IPS DF 6.9 (cell line): ENCODE measurements at regions not wholly inside any gene's neighbourhood (a gene's known extent, or its start where the extent isn't known, plus 50 kb on each side); places are given as distances from the start of the nearest gene placed in this dataset.

Experiments
- DNase-seq: peaks from one replicate; pipeline ENCODE4 v3.0.0-alpha.2; 2013; ENCODE audit warnings: low read depth, low spot score
- H3K27ac ChIP-seq: one replicate; pipeline ENCODE4 v1.5.1; 2013; ENCODE audit warnings: low read length, control low read depth
- H3K27me3 ChIP-seq: 2 replicates; pipeline ENCODE4 v1.6.1; 2013; ENCODE audit warnings: mild to moderate bottlenecking, low read length; ENCODE audit not compliant: control insufficient read depth, insufficient read depth
- H3K36me3 ChIP-seq: 2 replicates; pipeline ENCODE4 v1.6.1; 2013; ENCODE audit warnings: low read length; ENCODE audit not compliant: control insufficient read depth, insufficient read depth
- H3K4me1 ChIP-seq: 2 replicates; pipeline ENCODE4 v1.6.1; 2013; ENCODE audit warnings: low read length; ENCODE audit not compliant: control insufficient read depth, insufficient read depth
- H3K4me3 ChIP-seq: 2 replicates; pipeline ENCODE4 v1.5.1; 2013; ENCODE audit warnings: mild to moderate bottlenecking, low read length
- H3K9me3 ChIP-seq: 2 replicates; pipeline ENCODE4 v1.6.1; 2013; ENCODE audit warnings: low read length, inconsistent platforms; ENCODE audit not compliant: control insufficient read depth, insufficient read depth
- WGBS: extraction: QIAGEN DNeasy Blood & Tissue Kit; methylation state at CpG from one replicate; pipeline ENCODE4 v1.1.7; 2013; ENCODE audit warnings: mixed read lengths, missing lambda C conversion rate; ENCODE audit not compliant: insufficient read length, insufficient coverage; 5-methylcytosine and 5-hydroxymethylcytosine counted together

- no CpG with 5 or more reads among the region's 1 CpG for WGBS
- H3K27ac ChIP-seq = no peak overlapping the region
- H3K36me3 ChIP-seq = no peaks in the 10 kb centered on the region; the same call in 1 of the 2 replicates
These were observed 376.4 kb upstream of the TNC start for GRCh38 chr9:115494393-115494792.

GRCh38 chr9:115495052-115495635, 377.2 kb upstream of the TNC start:
- Histone ChIP-seq H3K4me3 (no peak overlapping the region), H3K4me1 (peaks cover 2% of the 10 kb centered on the region; the same call in 1 of the 2 replicates), H3K27ac (no peak overlapping the region), H3K9me3 (no peaks in the 10 kb centered on the region), H3K27me3 (no peaks in the 10 kb centered on the region), H3K36me3 (no peaks in the 10 kb centered on the region; the same call in 1 of the 2 replicates)
- DNase-seq = no peak
- no CpG with 5 or more reads among the region's 6 CpGs for WGBS

More at GRCh38 chr9:115494393-115494792, 376.4 kb upstream of the TNC start:
- no peak overlapping the region for H3K4me3 ChIP-seq
- DNase-seq = no peak
- H3K27me3 ChIP-seq = no peaks in the 10 kb centered on the region
- peaks cover 2% of the 10 kb centered on the region; the same call in 1 of the 2 replicates for H3K4me1 ChIP-seq
- no peaks in the 10 kb centered on the region for H3K9me3 ChIP-seq

- Histone ChIP-seq H3K4me3 (no peak overlapping the region), H3K36me3 (no peaks in the 10 kb centered on the region; the same call in 1 of the 2 replicates), H3K27me3 (no peaks in the 10 kb centered on the region), H3K9me3 (no peaks in the 10 kb centered on the region), H3K4me1 (peaks cover 2% of the 10 kb centered on the region; the same call in 1 of the 2 replicates), H3K27ac (no peak overlapping the region)
- DNase-seq = no peak
These were observed 377.9 kb upstream of the TNC start for GRCh38 chr9:115495836-115496235.

- WGBS = no CpG with 5 or more reads among the region's 4 CpGs
- Histone ChIP-seq H3K36me3 (no peaks in the 10 kb centered on the region; the same call in 1 of the 2 replicates), H3K4me1 (peaks cover 2% of the 10 kb centered on the region; the same call in 1 of the 2 replicates), H3K4me3 (no peak overlapping the region), H3K9me3 (no peaks in the 10 kb centered on the region), H3K27me3 (no peaks in the 10 kb centered on the region), H3K27ac (no peak overlapping the region)
- DNase-seq = no peak
These were observed 380.3 kb upstream of the TNC start for GRCh38 chr9:115498303-115498702.

GRCh38 chr9:115507148-115507547, 389.2 kb upstream of the TNC start:
- Histone ChIP-seq H3K27ac (no peak overlapping the region), H3K9me3 (no peaks in the 10 kb centered on the region), H3K4me3 (no peak overlapping the region), H3K27me3 (no peaks in the 10 kb centered on the region), H3K4me1 (no peaks in the 10 kb centered on the region), H3K36me3 (no peaks in the 10 kb centered on the region)
- DNase-seq = no peak

GRCh38 chr9:115513148-115513547, 395.2 kb upstream of the TNC start:
- no peak for DNase-seq
- Histone ChIP-seq H3K27me3 (no peaks in the 10 kb centered on the region; the same call in 1 of the 2 replicates), H3K9me3 (no peaks in the 10 kb centered on the region), H3K4me1 (peaks cover 3% of the 10 kb centered on the region; the same call in 1 of the 2 replicates), H3K36me3 (no peaks in the 10 kb centered on the region; the same call in 1 of the 2 replicates), H3K27ac (no peak overlapping the region), H3K4me3 (no peak overlapping the region)
- whole genome bisulfite sequencing = 100% methylated on average over 1 of the region's 3 CpGs

GRCh38 chr9:115514454-115514853, 396.5 kb upstream of the TNC start:
- Histone ChIP-seq H3K27me3 (no peaks in the 10 kb centered on the region; the same call in 1 of the 2 replicates), H3K9me3 (no peaks in the 10 kb centered on the region), H3K4me1 (peaks cover 3% of the 10 kb centered on the region; the same call in 1 of the 2 replicates), H3K4me3 (no peak overlapping the region), H3K27ac (no peak overlapping the region), H3K36me3 (peaks cover 3% of the 10 kb centered on the region; the same call in 1 of the 2 replicates)
- no peak for DNase-seq

- H3K9me3 ChIP-seq = no peaks in the 10 kb centered on the region
- H3K27ac ChIP-seq = no peak overlapping the region
- H3K27me3 ChIP-seq = no peaks in the 10 kb centered on the region; the same call in 1 of the 2 replicates
- peaks cover 3% of the 10 kb centered on the region; the same call in 1 of the 2 replicates for H3K4me1 ChIP-seq
- H3K4me3 ChIP-seq = no peak overlapping the region
- no peak for DNase-seq
- peaks cover 7% of the 10 kb centered on the region; the same call in 1 of the 2 replicates for H3K36me3 ChIP-seq
These were observed 399.5 kb upstream of the TNC start for GRCh38 chr9:115517335-115518075.

- no peaks in the 10 kb centered on the region for H3K27me3 ChIP-seq
- H3K27ac ChIP-seq = no peak overlapping the region
- WGBS = no CpG with 5 or more reads among the region's 3 CpGs
- no peak overlapping the region for H3K4me3 ChIP-seq
- H3K36me3 ChIP-seq = peaks cover 8% of the 10 kb centered on the region; the same call in 1 of the 2 replicates
- no peaks in the 10 kb centered on the region for H3K9me3 ChIP-seq
- no peaks in the 10 kb centered on the region for H3K4me1 ChIP-seq
- no peak for DNase-seq
These were observed 402.7 kb upstream of the TNC start for GRCh38 chr9:115520646-115521045.

GRCh38 chr9:115522912-115523311, 405.0 kb upstream of the TNC start:
- H3K4me3 ChIP-seq = no peak overlapping the region
- H3K36me3 ChIP-seq = peaks cover 8% of the 10 kb centered on the region; the same call in 1 of the 2 replicates
- no peaks in the 10 kb centered on the region for H3K9me3 ChIP-seq
- no peak overlapping the region for H3K27ac ChIP-seq
- DNase-seq = no peak
- H3K4me1 ChIP-seq = no peaks in the 10 kb centered on the region
- no peaks in the 10 kb centered on the region for H3K27me3 ChIP-seq
- no CpG with 5 or more reads among the region's 3 CpGs for WGBS
